Adrenal gland (tissue), 9 donors: ENCODE measurements at regions not wholly inside any gene's neighbourhood (a gene's known extent, or its start where the extent isn't known, plus 50 kb on each side); places are given as distances from the start of the nearest gene placed in this dataset.

Experiments
- DNase-seq, 7 donors: peaks; one replicate each; pipeline ENCODE4 v3.0.0-alpha.2; 2019 to 2020
- H3K27ac ChIP-seq, 5 donors: fragments of 200-600 bp; sonication (generic) in 4 of 5; 1 replicate in 3 of 5; 2 replicates in 2 of 5; pipeline versions ENCODE4 v1.5.1 to v1.8.0; 2016 to 2020; ENCODE audit warnings: mild to moderate bottlenecking in 1 of 5
- H3K27me3 ChIP-seq: fragments of 200-600 bp; 2 replicates; pipeline ENCODE4 v1.8.0; 2021
- H3K36me3 ChIP-seq, 2 donors: fragments of 200-600 bp; replicated peaks in 1 of 2; 1 replicate in 1 of 2; 2 replicates in 1 of 2; pipeline versions ENCODE4 v1.5.1 to v1.8.0; 2018 to 2022
- H3K4me1 ChIP-seq, 2 donors: fragments of 200-600 bp; replicated peaks in 1 of 2; 1 replicate in 1 of 2; 2 replicates in 1 of 2; pipeline versions ENCODE4 v1.5.1 to v1.8.0; 2018 to 2021
- H3K4me3 ChIP-seq, 4 donors: fragments of 200-600 bp; sonication (generic) in 3 of 4; one replicate each; pipeline ENCODE4 v1.5.1; 2016 to 2018
- H3K9me3 ChIP-seq, 3 donors: fragments of 200-600 bp; sonication (generic) in 1 of 3; replicated peaks in 1 of 3; 1 replicate in 2 of 3; 2 replicates in 1 of 3; pipeline versions ENCODE4 v1.5.1 to v1.8.0; 2016 to 2021
- CTCF ChIP-seq, 6 experiments: fragments of 450-650 bp in 4 of 6; fragments of 200-600 bp in 2 of 6; sonication (generic) in 1 of 6; IDR thresholded peaks; 1 replicate in 5 of 6; 2 replicates in 1 of 6; pipeline versions ENCODE4 v1.5.1 to v1.8.0; 2016 to 2021; ENCODE audit warnings: antibody characterized with exemption in 6 of 6, mild to moderate bottlenecking in 2 of 6, moderate library complexity in 1 of 6
- POLR2A ChIP-seq, 2 donors: fragments of 450-650 bp; IDR thresholded peaks; one replicate each; pipeline ENCODE4 v1.6.1; 2017; ENCODE audit warnings: antibody characterized with exemption in 2 of 2, mild to moderate bottlenecking in 2 of 2, moderate library complexity in 1 of 2
- WGBS, 4 donors: extraction: QIAGEN DNeasy Blood & Tissue Kit in 2 of 4; methylation state at CpG; one replicate each; pipeline versions ENCODE4 v1.1.5 to v1.1.7; 2013 to 2017; 5-methylcytosine and 5-hydroxymethylcytosine counted together
- intact Hi-C, 2 donors: fragments of 100-400 bp; cut with DNase I; formaldehyde crosslinking; loops; one replicate each; pipeline versions ENCODE4 v1.14.1 to v1.15.0; 2022 to 2023
- donor health status: healthy with polysubstance abuse.
- donor health status: Bipolar disorder and iron deficiency.
- donor health status: DM: yes; HTN: yes; CAD: no.
- donor health status: DM: no; HTN: no; CAD: no.
- donor health status: DM: no; HTN: no; CAD: no.

- 82 to 89% (median 87%) methylated on average over 4 of the region's 4 CpGs for WGBS, 4 donors
- intact Hi-C loops: no loop called here
- H3K27me3 ChIP-seq: no peaks in the 10 kb centered on the region
- peaks cover 0 to 3% of the 10 kb centered on the region in 2 donors for H3K4me1 ChIP-seq
- no peaks in the 10 kb centered on the region for H3K9me3 ChIP-seq
- no peaks in the 10 kb centered on the region for H3K36me3 ChIP-seq
- TF ChIP-seq POLR2A (IDR thresholded peaks at IDR 0.05) (no peak), CTCF (IDR thresholded peaks at IDR 0.05) (no peak)
- H3K4me3 ChIP-seq: no peak overlapping the region
- no peak overlapping the region for H3K27ac ChIP-seq
- DNase-seq: no peak
Measured at GRCh38 chr9:88737031-88737430, 202.1 kb downstream of the NXNL2 start.

GRCh38 chr9:88737876-88738275 is 202.9 kb downstream of the NXNL2 start:
- H3K9me3 ChIP-seq: no peaks in the 10 kb centered on the region
- H3K4me1 ChIP-seq: peaks cover 0 to 3% of the 10 kb centered on the region in 2 donors
- 64 to 80% (median 71%) methylated on average over 7 to 9 of the region's 9 CpGs for WGBS, 4 donors
- no peak overlapping the region for H3K27ac ChIP-seq
- no peak for TF ChIP-seq POLR2A (IDR thresholded peaks at IDR 0.05)
- TF ChIP-seq CTCF (IDR thresholded peaks at IDR 0.05): no peak
- H3K36me3 ChIP-seq: no peaks in the 10 kb centered on the region
- no peak overlapping the region for H3K4me3 ChIP-seq
- no peaks in the 10 kb centered on the region for H3K27me3 ChIP-seq
- DNase-seq: no peak
- intact Hi-C loops: no loop called here

- Histone ChIP-seq H3K36me3 (no peaks in the 10 kb centered on the region), H3K4me3 (no peak overlapping the region), H3K4me1 (peaks cover 0 to 3% of the 10 kb centered on the region in 2 donors), H3K9me3 (no peaks in the 10 kb centered on the region), H3K27me3 (no peaks in the 10 kb centered on the region), H3K27ac (no peak overlapping the region)
- intact Hi-C loops: no loop called here
- WGBS, 4 donors: 83 to 87% (median 84%) methylated on average over 3 of the region's 3 CpGs
- DNase-seq: no peak
- no peak for TF ChIP-seq CTCF (IDR thresholded peaks at IDR 0.05)
- no peak for TF ChIP-seq POLR2A (IDR thresholded peaks at IDR 0.05)
Measured at GRCh38 chr9:88738709-88739108, 203.7 kb downstream of the NXNL2 start.

GRCh38 chr9:88739373-88739772 is 204.4 kb downstream of the NXNL2 start:
- intact Hi-C loops: no loop called here
- TF ChIP-seq CTCF (IDR thresholded peaks at IDR 0.05) (no peak), POLR2A (IDR thresholded peaks at IDR 0.05) (no peak)
- no peak overlapping the region for H3K27ac ChIP-seq
- WGBS, 4 donors: 74 to 89% (median 76%) methylated on average over 2 of the region's 2 CpGs
- no peak overlapping the region for H3K4me3 ChIP-seq
- H3K27me3 ChIP-seq: no peaks in the 10 kb centered on the region
- H3K36me3 ChIP-seq: no peaks in the 10 kb centered on the region
- DNase-seq: no peak
- peaks cover 0 to 3% of the 10 kb centered on the region in 2 donors for H3K4me1 ChIP-seq
- H3K9me3 ChIP-seq: no peaks in the 10 kb centered on the region
